ENCODE measurements at regions not wholly inside any gene's neighbourhood (a gene's known extent, or its start where the extent isn't known, plus 50 kb on each side); places are given as distances from the start of the nearest gene placed in this dataset.
A peak's percentile ranks its signal among the peaks of the same experiment; 100 is the strongest.

DNA sequence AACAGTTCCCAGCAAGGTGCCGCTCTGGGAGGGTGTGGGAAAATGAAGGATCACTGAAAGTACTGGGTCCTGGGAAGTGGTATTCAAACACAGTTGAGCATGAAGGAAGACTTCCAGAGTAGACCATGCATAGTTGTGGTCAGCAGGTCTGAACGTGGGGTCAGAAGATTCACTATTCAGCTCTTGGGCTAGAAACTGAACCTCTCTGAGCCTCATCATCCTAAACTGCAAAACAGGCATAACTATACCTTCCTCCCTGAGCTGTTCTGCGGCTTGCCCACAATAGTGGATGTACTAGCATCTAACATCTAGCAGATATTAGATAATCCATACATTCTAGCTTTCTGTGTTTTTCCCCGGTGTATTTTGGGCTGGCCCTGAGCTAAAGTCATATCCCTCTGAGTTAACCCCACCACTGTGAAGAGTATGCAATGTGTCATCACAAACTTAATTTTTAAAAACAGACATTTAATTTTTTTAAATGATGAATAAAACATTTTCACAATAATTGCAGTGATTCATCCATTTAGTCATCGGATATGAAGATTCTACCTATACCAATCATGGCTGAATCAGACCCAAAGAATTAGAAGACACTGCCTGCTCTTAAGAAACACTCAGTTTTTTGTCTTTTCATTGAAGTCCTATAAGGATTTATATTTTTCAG lies 179.1 kb downstream of the BLID start:
- DNase-seq, result no peak

GRCh38 chr11:121936370-121936769 lies 179.6 kb downstream of the BLID start:
- DNase-seq, result no peak

DNA sequence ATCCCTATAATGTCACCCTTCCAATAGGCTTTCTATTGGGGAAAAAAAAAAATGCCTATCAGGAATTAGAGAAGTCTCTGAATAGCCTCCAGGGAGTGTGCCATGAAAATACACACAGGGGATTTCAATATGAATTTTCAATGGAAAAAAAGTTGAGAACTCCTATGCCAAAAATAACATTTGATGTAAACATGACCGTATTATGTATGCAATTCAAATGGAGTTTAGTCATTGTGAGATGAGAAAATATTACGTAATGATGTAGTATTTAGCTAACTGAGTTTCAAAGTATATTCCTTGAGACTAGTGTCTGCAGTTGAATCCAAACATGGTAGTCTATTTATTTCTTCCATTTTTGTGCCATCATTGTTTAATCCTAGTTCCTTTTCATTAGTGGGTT lies 182.3 kb downstream of the BLID start:
- no peak for DNase-seq

DNA sequence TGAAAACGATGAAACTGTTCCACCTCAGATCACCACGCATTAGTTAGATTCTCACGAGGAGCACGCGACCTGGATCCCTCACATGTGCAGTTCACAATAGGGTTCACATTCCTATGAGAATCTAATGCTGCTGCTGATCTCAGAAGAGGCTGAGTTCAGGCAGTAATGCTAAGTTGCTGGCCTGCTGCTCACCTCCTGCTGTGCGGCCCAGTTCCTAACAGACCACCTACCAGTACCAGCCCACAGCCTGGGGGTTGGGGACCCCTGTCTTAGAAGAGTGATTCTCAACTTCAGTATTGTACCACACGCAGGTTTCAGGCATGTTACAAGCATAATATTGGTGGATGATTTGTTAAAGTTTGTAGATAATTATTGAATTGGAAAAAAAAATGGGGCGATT lies 182.7 kb downstream of the BLID start:
- no peak for DNase-seq

- no peak for DNase-seq
Measured at GRCh38 chr11:121932646-121933185, 183.3 kb downstream of the BLID start.

- no peak for DNase-seq
Measured at GRCh38 chr11:121931748-121932352, 184.2 kb downstream of the BLID start.

DNA sequence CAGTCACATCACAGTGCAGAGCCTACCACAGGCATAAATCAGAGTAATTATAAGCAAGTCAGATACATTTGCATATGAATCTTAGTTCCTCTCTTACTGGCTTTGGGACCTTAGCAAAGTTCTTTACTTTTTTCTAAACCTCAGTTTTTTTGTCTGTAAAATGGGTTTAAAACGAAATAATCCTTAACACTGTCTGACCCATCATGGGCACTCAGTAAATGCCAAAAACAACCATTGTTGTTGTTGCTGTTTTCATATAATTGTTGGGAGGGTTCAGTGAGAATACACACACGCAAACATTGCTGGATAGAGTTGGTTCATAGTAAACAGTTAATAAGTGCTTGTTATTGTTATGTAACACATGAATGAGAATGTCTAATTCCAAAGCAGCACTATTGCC lies 184.9 kb downstream of the BLID start:
- no peak for DNase-seq

GRCh38 chr11:121930004-121930965 lies 185.7 kb downstream of the BLID start:
- DNase-seq, result peak; percentile 16

- DNase-seq, result peak; percentile 29
Measured at GRCh38 chr11:121929581-121929980, 186.4 kb downstream of the BLID start.

DNA sequence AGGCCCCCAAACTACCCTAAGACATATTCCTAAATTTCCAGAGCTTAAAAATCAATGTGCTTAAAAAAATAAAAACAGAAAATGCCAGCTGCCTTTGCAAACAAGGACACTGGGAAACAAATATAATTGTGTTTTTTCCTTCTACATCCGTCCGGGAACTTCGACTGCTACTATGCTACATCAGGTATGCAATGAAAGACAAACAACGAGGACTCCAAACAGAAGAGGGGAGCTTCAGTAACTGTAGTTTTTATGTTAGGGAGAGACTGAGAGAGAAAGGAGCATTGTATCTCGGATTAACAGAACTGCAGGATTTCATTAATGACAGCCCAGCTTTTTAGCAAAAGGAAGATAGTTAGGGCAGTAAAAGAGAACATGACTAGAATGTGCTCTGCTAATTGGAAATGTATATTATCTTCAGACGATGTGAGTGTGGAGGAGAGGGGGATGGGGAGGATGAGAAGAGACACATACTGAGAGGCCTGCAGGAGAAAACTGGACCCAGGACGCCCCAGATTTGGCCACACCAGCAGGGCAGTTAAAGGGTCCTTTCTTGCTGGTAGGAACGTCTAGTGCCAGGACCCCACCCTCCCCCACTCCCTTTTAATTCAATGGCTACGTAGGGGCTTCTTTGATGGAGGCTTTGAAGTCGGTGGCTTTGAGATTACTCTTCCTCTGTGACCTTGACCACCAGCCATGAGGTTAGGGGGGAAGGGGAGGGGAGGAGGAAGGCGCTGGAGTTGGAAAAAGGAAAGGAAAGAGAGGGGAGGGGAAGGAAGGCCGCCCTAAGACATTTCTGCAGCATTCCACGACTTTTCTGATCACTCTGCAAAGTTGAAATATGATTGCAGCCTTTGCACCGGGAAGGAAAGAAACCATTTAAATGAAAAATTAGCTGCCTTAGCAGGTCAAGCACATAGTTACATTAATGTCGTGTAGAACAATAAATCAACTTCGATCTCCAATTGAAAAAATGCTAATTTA lies 187.1 kb downstream of the BLID start:
- no peak for DNase-seq

DNA sequence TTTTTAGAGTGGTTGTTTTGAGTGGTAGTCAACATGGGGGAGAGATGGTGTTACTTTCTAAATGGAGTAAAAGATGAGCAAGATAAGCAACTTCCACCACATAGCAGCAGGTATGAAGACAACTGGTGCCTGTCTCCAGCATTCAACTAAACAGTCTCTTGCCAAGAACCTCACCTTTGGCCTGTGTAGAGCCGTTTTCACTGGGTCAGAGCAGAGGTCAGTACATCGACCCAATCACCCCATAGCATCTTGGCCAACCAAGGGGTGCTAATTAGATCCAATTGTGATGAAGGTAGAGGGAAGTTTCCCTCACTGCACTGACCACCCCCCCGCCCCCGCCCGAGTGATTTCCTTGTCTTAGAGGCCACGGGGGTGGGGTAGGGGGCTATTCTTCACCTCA lies 188.2 kb downstream of the BLID start:
- DNase-seq, result no peak

DNA sequence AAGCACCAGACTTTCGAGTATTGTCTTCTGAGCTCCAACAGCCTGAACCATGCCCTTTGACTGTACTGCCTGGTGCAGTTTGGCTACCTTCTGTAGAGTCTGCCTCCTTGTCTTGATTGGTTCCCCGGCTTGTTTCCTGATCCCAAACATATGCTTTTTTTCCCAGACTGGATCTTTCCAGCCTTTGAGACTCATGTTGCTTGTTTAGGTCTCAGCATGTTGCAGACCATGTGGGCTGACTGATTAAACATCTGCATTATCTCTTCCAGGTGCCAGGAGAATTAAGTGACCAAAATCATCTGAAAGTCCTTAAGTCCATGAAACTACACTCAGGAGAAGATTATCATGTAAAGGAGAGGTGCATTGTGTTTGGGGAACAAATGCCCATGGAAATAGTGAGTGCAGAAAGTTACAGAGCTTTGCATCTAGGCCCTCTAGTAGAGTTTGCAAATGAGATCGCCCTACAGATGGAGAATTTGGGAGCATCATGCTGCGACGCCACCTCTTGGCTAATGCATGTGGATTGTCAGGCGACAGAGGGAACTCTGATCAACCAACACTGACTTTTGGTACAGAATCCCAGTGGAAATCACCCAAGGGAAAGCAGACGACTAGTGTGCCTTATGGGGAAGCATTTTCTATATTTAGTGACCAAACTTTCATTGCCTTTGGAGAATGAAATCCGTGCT lies 188.8 kb downstream of the BLID start:
- no peak for DNase-seq

DNA sequence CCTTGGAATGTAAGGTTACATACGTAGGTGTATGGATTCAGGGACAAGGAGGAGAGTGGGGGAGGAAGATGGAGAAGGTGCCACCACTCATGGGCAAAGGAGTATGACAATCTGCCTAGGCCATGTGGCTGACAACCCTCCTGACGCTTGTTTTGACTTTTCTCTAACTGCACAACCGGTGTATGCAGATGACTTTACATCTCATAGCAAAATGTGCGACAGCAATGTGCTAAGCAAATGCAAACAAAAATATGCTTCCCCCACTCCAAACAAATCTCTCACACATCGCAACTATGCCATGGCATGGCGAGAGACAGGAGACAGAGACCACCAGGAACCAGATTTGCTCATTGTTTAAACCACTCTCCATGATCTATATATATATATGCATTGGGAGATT lies 191.8 kb downstream of the BLID start:
- no peak for DNase-seq

GRCh38 chr11:121917482-121917881 lies 198.5 kb downstream of the BLID start:
- DNase-seq, result no peak

GRCh38 chr11:121914508-121915059 lies 201.4 kb downstream of the BLID start:
- no peak for DNase-seq

- DNase-seq, result no peak
Measured at GRCh38 chr11:121909596-121909995, 206.4 kb downstream of the BLID start.

DNA sequence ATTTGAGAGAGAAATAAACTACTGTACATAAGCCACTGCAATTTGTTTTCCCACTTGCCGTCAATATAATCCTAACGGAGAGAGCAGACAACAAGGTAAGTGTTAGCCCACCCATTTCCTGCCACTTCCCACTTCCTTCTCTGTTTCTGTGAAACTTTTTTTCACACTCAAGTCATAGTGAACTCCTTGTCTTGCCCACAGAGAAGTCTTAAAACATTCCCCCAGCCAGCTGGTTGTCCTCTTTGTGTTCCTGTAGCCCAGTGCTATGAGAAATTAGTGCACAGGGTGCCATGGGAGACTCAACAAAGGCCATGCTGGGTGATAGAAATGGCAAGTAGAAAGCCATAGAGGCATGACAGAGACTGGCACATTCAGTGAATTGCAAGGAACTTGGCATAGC lies 208.6 kb downstream of the BLID start:
- DNase-seq, result no peak

DNA sequence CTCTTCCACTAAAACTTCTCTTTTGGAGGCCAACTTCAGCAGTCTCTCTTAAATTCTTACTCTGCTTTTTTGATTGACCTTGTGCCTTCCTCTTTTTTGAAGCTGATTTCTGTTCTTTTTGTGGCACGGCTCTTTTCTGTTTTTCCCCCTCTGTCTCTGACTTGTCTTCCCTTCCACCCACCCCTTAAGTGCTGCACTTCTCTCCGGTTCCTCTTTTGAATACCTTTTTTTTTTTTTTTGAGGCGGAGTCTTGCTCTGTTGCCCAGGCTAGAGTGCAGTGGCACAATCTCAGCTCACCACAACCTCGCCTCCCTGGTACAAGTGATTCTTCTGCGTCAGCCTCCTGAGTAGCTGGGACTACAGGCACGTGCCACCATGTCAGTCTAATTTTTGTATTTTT lies 211.9 kb downstream of the BLID start:
- no peak for DNase-seq

- DNase-seq, result no peak
Measured at GRCh38 chr11:121901886-121902285, 214.1 kb downstream of the BLID start.

GRCh38 chr11:121901417-121901816 lies 214.6 kb downstream of the BLID start:
- peak; percentile 3 for DNase-seq

GRCh38 chr11:121899520-121899919 lies 216.5 kb downstream of the BLID start:
- no peak for DNase-seq

Measured in NCI-H345 (cell line).